Lower leg skin (tissue), 3 donors: ENCODE measurements at regions not wholly inside any gene's neighbourhood (a gene's known extent, or its start where the extent isn't known, plus 50 kb on each side); places are given as distances from the start of the nearest gene placed in this dataset.

ENCODE experiments used
- POLR2A ChIP-seq, 2 donors: fragments of 450-650 bp; IDR thresholded peaks; one replicate each; pipeline ENCODE4 v1.6.1; 2016 to 2017; ENCODE audit warnings: antibody characterized with exemption in 2 of 2, mild to moderate bottlenecking in 1 of 2, moderate library complexity in 1 of 2
- TF ChIP-seq, protein P1 (sequence below), 3 donors: fragments of 450-650 bp; IDR thresholded peaks; one replicate each; pipeline ENCODE4 v1.5.1; 2016; ENCODE audit warnings: antibody characterized with exemption in 3 of 3, mild to moderate bottlenecking in 3 of 3, moderate library complexity in 2 of 3

DNA sequence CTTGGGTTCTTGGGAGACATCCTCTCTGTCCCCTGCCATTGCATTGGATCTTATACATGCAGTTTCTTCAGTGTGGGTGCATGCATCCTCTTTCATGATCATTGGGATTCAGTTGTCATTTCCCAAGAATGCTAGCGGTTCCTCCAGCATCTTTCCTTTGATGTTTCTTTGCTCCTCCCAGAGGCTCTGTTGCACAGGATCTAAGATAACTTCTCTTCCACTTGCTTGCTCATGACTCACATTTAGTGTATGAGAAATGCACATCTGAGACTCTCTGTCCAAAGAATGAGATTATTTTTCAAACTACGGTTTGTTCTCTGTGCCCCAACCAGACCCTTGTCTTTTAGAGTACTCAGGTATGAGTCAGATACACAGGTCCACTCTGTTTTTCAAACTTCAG is 197.1 kb downstream of the NDFIP2 start:
- TF ChIP-seq, protein P1, sequence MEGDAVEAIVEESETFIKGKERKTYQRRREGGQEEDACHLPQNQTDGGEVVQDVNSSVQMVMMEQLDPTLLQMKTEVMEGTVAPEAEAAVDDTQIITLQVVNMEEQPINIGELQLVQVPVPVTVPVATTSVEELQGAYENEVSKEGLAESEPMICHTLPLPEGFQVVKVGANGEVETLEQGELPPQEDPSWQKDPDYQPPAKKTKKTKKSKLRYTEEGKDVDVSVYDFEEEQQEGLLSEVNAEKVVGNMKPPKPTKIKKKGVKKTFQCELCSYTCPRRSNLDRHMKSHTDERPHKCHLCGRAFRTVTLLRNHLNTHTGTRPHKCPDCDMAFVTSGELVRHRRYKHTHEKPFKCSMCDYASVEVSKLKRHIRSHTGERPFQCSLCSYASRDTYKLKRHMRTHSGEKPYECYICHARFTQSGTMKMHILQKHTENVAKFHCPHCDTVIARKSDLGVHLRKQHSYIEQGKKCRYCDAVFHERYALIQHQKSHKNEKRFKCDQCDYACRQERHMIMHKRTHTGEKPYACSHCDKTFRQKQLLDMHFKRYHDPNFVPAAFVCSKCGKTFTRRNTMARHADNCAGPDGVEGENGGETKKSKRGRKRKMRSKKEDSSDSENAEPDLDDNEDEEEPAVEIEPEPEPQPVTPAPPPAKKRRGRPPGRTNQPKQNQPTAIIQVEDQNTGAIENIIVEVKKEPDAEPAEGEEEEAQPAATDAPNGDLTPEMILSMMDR (IDR thresholded peaks at IDR 0.05), result no peak
- no peak for TF ChIP-seq POLR2A (IDR thresholded peaks at IDR 0.05)
